ENCODE measurements at regions not wholly inside any gene's neighbourhood (a gene's known extent, or its start where the extent isn't known, plus 50 kb on each side); places are given as distances from the start of the nearest gene placed in this dataset.

DNA sequence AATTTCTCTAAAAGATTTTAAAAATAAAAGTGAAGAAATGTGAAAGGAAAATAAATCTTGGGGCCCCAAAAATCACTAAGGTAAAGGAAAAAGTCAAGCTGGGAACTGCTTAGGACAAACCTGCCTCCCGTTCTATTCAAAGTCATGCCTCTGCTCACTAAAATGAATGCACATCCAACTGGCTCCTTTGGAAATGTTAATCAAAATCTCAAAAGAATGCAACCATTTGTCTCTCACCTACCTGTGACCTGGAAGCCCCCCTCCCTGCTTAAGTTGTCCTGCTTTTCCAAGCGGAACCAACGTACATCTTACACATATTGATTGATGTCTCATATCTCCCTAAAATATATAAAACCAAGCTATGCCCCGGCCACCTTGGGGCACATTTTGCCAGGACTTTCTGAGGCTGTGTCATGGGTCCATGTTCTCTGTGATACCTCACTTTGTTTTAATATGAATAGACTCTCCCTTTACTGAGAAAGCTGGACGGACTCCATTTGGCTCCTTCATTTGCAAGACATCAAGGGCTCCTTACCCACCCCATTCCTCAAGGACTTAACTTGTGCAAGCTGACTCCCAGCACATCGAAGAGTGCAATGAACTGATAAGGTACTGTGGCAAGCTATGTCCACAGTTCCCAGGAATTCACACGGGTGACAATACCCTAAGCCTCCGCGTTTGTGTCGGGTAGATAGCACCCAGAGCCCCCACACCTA, 164.3 kb downstream of the SMC2 start:
- no peak for DNase-seq (ENCODE audit: low spot score)
- TF ChIP-seq, protein P1, sequence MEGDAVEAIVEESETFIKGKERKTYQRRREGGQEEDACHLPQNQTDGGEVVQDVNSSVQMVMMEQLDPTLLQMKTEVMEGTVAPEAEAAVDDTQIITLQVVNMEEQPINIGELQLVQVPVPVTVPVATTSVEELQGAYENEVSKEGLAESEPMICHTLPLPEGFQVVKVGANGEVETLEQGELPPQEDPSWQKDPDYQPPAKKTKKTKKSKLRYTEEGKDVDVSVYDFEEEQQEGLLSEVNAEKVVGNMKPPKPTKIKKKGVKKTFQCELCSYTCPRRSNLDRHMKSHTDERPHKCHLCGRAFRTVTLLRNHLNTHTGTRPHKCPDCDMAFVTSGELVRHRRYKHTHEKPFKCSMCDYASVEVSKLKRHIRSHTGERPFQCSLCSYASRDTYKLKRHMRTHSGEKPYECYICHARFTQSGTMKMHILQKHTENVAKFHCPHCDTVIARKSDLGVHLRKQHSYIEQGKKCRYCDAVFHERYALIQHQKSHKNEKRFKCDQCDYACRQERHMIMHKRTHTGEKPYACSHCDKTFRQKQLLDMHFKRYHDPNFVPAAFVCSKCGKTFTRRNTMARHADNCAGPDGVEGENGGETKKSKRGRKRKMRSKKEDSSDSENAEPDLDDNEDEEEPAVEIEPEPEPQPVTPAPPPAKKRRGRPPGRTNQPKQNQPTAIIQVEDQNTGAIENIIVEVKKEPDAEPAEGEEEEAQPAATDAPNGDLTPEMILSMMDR (IDR thresholded peaks at IDR 0.05), result no peak
- Histone ChIP-seq H3K27ac (no peak overlapping the region), H3K4me3 (no peak overlapping the region)

DNA sequence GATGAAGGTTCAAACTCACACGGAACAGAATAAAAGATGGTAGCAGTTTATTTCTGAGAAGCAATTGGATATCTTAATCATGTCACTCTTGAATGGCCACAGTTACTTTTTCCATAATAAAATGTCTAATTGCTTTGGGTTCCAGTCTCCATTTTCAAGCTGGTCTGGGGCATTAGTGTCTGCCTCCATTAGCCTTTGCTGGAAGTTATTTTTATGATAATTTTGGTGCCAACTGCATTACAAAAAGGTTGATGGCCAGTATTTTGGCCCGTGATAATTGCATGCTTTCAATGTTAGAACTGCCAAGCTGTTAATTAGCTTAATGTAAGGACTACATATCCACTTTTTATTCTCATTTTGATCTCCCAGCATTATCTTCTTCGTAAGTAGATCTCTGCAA, 165.9 kb downstream of the SMC2 start:
- Histone ChIP-seq H3K27ac (no peak overlapping the region), H3K4me3 (no peak overlapping the region)
- TF ChIP-seq, protein P1 (IDR thresholded peaks at IDR 0.05), result no peak
- no peak for DNase-seq (ENCODE audit: low spot score)

DNA sequence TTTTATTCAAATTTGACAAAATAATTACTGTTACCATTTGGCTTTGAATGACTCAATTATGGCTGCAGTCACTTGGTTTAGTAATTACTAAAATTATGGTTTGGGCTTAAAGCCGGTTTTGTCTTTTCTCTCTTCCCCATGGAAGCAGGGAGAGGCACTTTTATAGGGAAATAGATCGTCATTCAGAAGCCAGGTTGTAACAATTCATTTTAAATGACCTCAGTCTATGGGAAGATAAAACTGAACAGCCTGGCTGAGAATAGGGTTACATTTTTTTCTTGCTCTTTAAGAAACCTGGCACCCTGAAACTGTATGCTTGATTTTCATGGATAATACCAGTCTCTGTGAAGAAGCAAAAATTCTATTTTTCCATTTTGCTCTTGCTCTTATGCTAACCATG, 169.8 kb downstream of the SMC2 start:
- TF ChIP-seq, protein P1 (IDR thresholded peaks at IDR 0.05), result no peak
- H3K27ac ChIP-seq, result no peak overlapping the region
- H3K4me3 ChIP-seq, result no peak overlapping the region
- DNase-seq (ENCODE audit: low spot score), result no peak

DNA sequence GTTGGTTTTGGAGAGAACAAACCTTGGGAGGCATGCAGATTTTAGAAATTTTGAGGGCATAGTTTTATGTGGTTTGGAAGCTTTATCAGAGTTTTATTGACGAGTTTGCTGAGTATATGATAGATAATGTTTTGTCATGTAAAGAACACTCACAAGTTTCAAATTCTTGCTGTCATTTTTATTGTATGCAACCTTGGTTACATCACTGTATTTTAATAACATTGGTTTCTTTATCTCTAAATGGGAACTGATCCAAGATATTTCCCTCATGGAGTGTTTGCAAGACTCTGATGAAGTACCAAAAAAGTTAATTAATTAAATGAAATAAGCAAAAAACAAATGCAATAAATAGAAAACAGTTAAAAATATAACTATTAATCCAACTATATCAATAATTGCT, 170.3 kb downstream of the SMC2 start:
- H3K4me3 ChIP-seq, result no peak overlapping the region
- DNase-seq (ENCODE audit: low spot score), result no peak
- H3K27ac ChIP-seq, result no peak overlapping the region
- TF ChIP-seq, protein P1 (IDR thresholded peaks at IDR 0.05), result no peak

DNA sequence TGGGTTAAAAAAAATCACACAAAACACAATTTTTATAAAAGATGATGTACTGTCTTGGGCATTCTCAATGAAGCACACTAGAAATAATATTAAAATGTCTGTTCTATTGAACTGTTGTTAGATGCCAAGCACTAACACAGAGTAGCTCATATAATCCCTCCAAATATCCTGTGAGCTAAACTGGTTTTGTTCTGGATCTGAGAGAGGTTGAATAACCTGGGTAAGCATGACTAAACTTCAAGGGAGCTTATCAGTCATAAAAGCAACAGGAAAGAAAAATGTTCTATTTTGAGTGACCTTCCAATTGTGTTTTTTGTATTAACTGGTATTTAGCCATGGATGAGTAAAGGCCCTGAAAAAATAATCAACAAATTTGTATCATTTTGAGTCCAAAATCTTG, 175.3 kb downstream of the SMC2 start:
- DNase-seq (ENCODE audit: low spot score), result no peak
- TF ChIP-seq, protein P1 (IDR thresholded peaks at IDR 0.05), result no peak
- no peak overlapping the region for H3K27ac ChIP-seq
- H3K4me3 ChIP-seq, result no peak overlapping the region

DNA sequence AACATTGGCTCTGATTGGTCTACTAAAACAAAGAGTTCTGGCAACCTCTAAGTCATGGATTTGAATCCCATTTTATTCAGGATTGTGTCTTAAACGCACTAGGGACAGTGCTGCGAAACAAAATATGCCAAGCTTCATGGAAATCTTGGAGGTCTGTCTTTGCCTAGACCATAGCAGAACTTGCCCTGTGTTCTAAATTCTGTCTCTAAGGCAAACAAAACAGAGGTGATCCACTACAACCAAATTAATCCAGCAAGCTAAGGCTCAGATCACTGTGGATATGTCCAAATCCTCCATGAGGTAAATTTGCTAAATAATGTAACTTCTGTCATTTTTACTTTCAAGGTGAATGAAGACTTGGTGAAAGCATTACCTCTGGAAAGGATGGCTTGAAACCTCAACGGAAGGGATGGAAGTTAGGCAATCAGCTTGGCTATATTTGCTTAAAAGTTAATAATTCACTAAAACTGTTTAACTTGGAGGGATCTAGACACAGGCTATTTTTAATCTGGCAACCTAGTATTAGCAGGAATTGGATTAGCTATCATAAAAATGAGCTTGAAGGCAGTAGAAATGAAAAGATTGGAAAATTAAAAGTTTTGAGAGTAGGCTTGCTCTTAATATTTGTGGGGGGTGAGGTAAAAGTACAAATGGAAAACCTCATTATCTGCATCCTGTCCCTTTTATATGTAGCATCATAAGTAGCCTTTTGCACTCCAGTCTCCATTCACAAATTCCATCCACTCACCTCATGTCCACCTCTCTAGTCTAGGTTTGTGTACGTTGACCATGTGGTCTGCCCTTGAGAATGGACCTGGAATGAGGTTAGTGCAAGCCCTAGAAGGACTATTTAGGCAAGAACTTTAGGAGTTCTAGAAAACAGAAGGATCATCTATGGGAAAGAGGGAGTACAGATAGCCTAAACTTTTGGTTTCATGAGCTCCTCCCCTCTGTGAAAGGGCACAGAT, 176.2 kb downstream of the SMC2 start:
- Histone ChIP-seq H3K27ac (no peak overlapping the region), H3K4me3 (no peak overlapping the region)
- TF ChIP-seq, protein P1 (IDR thresholded peaks at IDR 0.05), result no peak
- DNase-seq (ENCODE audit: low spot score), result no peak

All from coronary artery (tissue), 2 donors.